ENCODE measurements at regions not wholly inside any gene's neighbourhood (a gene's known extent, or its start where the extent isn't known, plus 50 kb on each side); places are given as distances from the start of the nearest gene placed in this dataset.

GRCh38 chr12:4068981-4069669, 195.9 kb upstream of the PARP11 start:
- no peak for DNase-seq (ENCODE audit: low spot score)
- no peak for TF ChIP-seq CTCF (IDR thresholded peaks at IDR 0.05; ENCODE audit: extremely low read depth, insufficient read depth, missing control alignments)
- in situ Hi-C loops (cut with MboI; ENCODE audit: low pct_unique_long_range_greater_than_20kb, low sequenced_read_pairs, unreplicated experiment): no loop called here

- TF ChIP-seq CTCF (IDR thresholded peaks at IDR 0.05; ENCODE audit: extremely low read depth, insufficient read depth, missing control alignments): no peak
- in situ Hi-C loops (cut with MboI; ENCODE audit: low pct_unique_long_range_greater_than_20kb, low sequenced_read_pairs, unreplicated experiment): no loop called here
- no peak for DNase-seq (ENCODE audit: low spot score)
Measured at GRCh38 chr12:4064008-4064407, 190.8 kb upstream of the PARP11 start.

DNA sequence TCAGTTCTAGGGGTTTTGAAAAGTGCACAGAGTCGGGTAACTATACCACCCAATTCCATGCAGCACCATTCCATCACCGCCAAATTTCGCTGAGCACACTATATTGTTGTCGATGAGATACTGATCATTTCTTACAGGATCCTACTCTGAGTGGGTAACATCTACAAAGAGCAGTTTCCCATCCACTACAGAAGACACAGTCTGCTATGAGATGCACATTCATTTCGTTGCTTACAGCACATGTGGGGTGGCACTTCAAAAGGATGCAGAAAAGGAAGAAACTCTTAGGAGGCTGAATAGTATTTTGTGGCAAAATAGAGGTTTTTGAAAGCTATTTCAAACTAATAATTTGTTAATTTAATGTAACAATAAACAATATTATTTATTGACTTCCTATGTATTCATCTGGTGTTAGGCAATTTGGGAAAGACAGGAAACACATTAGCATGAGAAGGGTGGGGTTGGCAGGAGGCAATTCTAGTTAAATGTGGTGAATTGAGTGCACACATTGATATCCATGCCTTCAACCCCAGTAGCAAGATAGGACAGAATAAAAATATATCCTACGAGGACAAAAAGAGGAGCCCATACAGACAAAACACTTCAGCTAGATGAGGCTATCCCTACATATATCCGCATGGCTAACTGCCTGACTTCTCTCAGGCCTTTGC, 186.8 kb upstream of the PARP11 start:
- in situ Hi-C loops (cut with MboI; ENCODE audit: low pct_unique_long_range_greater_than_20kb, low sequenced_read_pairs, unreplicated experiment): no loop called here
- TF ChIP-seq CTCF (IDR thresholded peaks at IDR 0.05; ENCODE audit: extremely low read depth, insufficient read depth, missing control alignments): no peak
- no peak for DNase-seq (ENCODE audit: low spot score)

DNA sequence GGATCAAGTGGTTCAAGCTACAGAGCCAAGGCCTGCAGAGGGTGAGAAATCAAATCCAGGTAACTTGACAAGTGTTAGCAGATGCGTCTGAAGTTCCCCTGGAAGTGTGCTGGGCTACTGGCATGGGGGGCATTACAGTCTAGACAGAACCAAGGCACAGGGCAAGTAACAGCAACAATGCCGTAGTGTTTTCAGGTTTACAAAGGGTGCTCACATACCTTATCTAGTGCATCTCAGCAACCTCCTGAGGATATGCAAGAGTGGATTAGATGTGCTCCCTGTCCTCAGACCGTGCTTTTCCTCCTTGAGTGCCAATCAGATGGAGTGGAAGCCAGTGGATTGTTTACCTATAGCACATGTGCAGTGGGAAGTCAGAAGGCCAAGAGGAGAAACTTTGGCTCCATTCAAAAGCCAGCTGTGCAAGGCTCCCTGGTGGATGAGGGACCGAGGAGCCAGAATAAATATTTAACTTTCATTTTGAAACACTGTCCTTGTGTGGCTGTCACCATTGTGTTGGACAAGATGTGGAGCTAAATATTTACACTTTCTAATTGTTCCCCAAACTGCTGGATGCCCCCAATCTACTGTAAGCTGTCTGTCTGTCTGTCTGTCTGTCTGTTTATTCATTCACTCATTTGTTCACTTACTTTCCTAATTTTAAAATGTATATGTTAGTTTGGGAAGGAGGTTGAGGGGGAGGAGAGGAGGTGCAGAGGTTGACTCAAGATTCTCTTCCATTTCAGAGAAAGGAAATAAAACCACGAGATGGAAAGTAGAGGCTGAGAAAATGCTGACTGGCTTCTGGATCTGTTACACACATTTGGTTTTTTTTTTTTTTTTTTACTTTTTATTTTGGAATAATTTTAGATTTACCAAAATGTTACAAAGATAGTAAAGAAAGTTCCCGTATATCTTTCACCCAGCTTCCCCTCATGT, 184.0 kb upstream of the PARP11 start:
- no peak for DNase-seq (ENCODE audit: low spot score)
- no peak for TF ChIP-seq CTCF (IDR thresholded peaks at IDR 0.05; ENCODE audit: extremely low read depth, insufficient read depth, missing control alignments)
- in situ Hi-C loops (cut with MboI; ENCODE audit: low pct_unique_long_range_greater_than_20kb, low sequenced_read_pairs, unreplicated experiment): no loop called here

DNA sequence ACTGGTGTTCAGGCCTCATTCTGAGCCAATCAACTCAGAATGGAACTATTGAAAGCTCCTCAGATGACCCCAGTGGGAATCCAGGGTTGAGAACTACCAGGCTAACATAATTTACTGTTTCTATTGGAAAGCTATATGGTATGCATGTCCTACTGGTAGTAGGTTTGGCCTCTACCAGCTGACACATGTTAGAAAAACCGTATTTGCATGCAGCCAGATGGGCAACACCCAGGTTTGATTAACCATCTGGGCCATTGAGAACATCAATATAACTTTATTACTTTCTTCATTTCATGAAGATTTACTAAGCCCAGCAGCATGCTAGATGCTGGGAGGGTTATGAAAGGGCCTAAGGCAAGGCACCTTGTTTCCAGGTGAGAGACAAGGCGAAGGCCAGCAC, 181.4 kb upstream of the PARP11 start:
- no peak for DNase-seq (ENCODE audit: low spot score)
- TF ChIP-seq CTCF (IDR thresholded peaks at IDR 0.05; ENCODE audit: extremely low read depth, insufficient read depth, missing control alignments): no peak
- in situ Hi-C loops (cut with MboI; ENCODE audit: low pct_unique_long_range_greater_than_20kb, low sequenced_read_pairs, unreplicated experiment): no loop called here

DNA sequence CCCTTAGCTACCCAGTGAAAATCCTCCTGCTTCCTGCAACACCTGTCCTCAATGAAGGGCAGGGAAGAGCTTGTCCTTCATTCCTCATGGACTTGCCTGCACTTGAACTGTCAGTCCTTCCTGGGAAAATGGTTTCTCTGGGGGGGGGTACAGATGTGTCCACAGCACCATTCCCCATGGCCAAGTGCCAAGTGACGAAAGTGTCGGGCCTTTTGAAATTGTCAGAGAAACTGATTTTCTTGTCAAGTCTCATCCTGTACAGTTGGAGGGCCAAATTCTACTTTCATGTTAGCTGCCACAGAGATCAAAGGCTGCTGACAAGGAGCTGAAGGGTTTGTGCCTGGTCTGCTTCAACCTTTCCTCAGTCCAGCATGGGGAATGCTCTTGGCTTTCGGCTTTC, 179.5 kb upstream of the PARP11 start:
- in situ Hi-C loops (cut with MboI; ENCODE audit: low pct_unique_long_range_greater_than_20kb, low sequenced_read_pairs, unreplicated experiment): no loop called here
- TF ChIP-seq CTCF (IDR thresholded peaks at IDR 0.05; ENCODE audit: extremely low read depth, insufficient read depth, missing control alignments): no peak
- DNase-seq (ENCODE audit: low spot score): no peak
